ENCODE measurements at regions not wholly inside any gene's neighbourhood (a gene's known extent, or its start where the extent isn't known, plus 50 kb on each side); places are given as distances from the start of the nearest gene placed in this dataset.
"Not testable (repeated sequence)": the region's sequence is repeated elsewhere in the genome, so short reads cannot be mapped to it uniquely, and the experiment has no call there.

DNA sequence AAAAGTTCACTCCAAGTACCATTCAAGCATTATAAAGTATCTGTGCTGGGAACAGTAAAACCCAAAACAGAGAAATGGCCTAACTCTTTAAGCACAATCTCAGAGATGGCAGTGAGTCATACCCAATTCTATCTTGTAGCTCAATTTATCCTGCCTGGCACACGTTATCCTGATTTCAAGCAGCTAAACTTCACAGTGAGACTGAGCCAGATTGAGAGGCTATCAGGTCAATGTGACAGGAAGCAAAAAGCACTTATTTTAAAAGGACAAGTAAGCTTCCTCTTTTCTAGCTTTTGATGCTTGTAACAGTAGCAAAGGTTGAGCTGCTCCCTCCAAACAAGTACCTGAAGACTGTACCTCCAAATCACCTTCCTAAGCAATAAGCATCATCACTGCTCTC, 324.9 kb downstream of the NAF1 start:
- DNase-seq (ENCODE audit: low read depth): no peak

DNA sequence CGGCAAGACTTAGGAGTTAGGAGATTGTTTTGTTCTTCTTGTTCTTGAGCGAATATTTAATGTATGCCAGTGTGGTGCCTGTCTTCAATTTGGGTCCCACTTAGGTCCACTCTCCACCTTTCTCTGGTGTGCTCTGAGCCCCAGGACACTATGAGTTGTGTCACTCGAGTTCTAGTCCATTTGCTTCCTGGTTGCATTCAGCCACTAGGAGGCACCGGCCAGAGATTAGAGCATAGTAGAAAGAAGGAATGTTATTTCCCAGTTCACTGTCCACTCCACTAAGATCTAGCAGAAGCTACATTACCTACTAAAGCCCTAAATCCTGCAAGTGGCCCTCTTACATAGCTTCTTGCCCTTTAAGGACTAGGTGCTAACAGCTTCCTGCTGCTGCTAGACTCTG, 326.9 kb downstream of the NAF1 start:
- no peak for DNase-seq (ENCODE audit: low read depth)

DNA sequence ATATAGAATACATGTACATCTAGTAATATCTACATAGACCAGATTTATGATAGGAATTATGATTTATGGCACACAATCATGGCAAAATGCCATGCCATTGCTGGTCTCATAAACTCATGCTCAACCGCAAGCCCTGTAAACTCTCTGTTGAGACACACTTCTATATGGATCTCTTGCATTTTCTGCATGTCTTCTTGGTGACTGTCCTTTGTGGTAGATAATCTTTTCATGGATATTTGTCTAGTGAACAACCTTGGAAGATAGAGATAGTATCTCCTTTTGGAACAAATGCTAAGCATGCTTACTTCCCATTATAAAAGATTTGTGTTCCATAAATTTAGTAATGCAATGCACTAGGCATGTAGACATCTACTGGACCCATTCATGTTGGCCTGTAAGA, 328.0 kb downstream of the NAF1 start:
- DNase-seq (ENCODE audit: low read depth): no peak

DNA sequence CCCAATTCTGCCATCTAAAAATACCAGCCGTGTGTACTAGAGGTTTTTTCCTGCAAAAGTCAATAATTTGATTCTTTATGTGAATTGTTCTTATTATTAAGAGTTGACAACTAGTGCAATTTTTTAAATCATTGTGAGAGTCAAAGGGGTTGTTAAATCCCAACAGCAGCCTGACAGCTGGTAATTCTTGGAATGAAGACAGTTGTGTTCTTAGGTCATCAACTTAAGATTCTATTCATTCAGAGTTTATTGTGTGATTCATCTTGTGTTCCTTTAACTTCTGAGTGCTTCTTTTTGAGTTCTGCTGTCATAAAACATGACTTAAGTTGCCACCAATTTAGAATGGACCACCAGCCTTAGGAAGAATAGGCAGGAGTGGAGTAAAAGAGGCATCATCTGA, 329.0 kb downstream of the NAF1 start:
- no peak for DNase-seq (ENCODE audit: low read depth)

DNA sequence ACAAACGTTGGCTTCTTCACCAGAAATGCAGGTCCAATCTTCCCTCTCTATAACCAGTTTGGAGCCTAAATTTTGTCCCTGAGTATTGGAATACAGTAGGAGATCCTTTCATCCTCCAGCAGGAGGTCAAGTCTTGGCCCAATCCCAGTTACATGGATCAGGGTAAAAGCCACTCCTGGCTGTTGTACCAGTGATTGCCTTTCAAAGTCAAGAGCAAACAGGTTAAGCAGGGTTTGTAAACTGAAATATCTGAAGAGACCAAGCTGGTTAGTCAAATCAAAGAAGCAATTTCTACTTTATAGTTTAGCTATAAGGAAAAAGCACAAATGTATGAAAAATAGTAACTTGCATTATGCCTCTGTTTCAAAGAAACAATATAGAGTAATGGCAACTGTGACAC, 329.4 kb downstream of the NAF1 start:
- DNase-seq (ENCODE audit: low read depth): no peak

DNA sequence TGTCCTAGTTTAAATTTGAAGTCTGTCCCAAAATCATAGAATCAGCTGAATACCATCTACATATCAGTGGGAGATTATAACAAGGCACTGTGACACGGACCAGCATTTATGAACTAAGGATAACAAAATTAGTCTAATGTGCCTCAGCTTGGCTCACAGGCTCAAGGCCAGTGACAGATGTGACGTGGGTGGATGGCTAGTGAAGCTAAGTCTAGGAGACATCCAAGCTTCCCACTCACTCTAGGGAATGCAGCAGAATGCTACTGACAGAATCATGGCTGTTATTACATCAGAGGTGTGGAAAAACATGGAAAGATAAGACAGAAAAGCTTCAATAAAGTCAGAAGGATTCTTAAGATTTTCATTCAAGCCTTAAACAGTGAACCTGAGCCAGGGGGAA, 329.9 kb downstream of the NAF1 start:
- DNase-seq (ENCODE audit: low read depth): no peak

DNA sequence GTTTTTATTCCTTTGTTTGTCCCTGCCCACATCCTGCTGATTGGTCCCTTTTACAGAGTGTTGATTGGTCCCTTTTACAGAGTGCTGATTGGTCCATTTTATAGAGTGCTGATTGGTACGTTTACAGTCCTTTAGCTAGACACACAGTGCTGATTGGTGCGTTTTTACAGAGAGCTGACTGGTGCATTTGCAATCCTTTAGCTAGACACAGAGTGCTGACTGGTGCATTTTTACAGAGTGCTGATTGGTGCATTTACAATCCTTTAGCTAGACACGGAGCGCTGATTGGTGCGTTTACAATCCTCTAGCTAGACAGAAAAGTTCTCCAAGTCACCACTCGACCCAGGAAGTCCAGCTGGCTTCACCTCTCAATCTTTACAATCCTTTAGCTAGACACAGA, 330.4 kb downstream of the NAF1 start:
- not testable (repeated sequence) for DNase-seq (ENCODE audit: low read depth)

DNA sequence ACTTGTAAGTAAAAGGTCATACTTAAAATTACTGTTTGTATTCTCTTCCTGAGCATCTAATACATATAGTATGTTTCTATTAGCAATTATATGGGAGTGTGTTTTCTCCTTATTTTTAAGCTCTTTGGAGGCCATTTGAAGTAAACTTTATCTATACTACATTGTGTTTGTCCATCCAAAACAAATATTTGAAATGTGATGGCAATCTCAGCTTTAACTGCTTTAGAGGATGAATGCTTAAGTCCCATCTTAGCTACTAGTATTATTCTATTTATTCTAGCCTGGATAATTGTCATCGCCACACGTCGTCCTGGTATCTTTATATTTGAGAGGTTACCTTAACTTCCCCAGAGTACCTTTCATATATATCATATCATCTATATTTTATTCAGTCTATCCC, 335.8 kb downstream of the NAF1 start:
- DNase-seq (ENCODE audit: low read depth): no peak

DNA sequence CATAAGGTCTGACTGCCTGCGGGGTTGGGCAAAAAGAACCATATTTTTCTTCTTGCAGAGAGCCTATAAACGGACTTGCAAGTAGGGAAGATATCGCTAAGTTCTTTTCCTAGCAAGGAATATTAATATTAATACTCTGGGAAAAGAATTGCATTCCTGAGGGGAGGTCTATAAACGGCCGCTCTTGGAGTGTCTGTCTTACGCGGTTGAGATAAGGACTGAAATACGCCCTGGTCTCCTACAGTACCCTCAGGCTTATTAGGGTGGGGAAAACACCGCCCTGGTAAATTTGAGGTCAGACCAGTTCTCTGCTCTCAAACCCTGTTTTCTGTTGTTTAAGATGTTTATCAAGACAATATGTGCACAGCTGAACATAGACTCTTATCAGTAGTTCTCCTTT, 349.3 kb downstream of the NAF1 start:
- not testable (repeated sequence) for DNase-seq (ENCODE audit: low read depth)

DNA sequence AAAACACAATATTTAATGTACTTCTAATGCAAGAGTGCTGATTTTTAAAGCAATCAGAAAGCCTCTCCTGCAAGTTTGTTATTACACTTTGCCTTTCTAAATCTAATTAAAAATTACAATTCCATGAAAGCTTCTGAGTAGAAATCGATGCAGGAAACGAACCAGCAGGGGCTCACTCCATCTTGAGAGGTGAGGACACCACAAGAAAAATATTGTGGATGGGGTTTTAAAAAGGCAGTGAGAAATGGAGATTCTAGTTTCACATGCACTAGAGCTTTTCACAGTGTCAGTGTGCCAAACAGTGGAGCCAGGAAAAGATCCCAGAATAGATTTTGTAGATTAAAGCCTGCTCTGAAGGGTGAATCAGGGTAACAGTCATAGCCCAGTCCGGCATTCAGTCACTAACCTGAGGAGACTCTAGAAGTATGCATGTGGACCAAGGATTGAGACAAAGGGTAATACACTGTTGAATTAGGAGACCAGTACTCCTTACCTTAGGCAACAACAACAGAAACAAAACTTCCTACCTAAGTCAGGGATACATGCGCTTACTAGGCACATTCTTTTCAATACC, 362.3 kb downstream of the NAF1 start:
- no peak for DNase-seq (ENCODE audit: low read depth)

DNA sequence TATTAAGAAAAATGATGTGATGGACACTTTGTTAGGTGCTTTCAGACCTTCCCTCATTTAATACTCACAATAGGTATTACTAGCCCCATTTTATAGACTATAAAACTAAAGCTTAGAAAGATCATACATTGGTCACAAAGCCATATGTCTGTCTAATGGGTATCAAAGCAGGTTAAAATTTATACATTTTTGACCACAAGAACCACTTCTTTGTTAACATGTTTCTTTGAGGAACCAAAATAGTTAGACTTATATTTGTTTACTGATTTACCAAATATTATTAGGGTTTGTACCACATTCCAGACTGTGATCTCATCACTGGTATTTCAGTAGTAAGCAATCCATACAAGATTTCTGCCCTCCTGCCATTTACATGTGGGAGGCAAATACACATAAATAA, 363.3 kb downstream of the NAF1 start:
- no peak for DNase-seq (ENCODE audit: low read depth)

DNA sequence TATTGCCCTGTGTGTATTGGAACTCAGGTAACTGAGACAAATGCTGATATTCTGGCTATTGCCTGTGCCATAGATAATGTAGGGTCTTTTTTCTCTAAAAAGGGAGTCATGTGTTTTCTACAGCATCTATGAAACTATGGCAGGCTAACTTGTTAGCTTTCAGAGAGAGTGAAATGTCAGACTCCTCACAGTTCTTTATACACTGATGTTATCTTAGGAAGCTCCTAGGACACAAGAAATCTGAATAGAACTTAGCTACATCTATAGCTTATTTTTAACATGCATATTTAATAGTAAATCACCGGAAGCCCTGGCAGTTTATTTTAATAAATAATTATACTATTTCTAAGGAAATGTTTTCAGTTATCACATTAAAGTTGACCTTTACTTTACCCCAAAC, 369.6 kb downstream of the NAF1 start:
- DNase-seq (ENCODE audit: low read depth): no peak

DNA sequence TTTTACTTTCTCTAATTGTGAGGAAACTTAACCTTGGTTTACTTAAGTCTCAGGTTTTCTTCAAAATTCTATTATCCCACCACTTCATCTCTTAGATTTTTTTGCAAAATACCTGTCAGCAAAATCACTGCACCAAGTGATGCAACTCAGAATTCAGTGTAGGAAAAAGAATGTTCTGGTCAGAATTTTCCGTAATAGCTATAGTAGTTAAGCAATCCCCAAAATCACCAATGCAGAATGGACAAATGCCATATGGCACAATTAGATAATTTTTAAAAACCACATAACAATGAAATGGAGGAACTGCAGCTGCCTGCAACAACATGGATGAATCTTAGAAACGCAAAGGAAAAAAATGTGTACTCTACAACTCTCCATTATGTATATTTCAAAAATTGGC, 373.1 kb downstream of the NAF1 start:
- DNase-seq (ENCODE audit: low read depth): no peak

DNA sequence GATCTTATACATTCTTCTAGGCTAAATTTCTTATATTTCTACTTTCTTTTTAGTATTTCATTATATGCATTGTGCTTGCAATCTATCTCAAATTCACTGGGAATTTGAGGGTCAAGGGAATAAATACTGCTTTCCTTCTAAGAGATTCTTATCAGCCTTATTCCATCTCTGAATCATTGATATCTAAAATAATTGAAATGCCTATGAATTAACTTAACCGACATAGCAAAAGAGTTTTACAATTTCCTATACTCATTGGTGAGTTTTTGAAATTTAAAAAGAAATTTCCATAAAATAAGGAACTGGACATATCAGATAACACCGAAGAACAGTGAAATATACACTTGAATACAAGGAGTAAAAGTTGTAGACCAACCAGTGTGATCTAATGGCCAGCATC, 373.7 kb downstream of the NAF1 start:
- DNase-seq (ENCODE audit: low read depth): no peak

DNA sequence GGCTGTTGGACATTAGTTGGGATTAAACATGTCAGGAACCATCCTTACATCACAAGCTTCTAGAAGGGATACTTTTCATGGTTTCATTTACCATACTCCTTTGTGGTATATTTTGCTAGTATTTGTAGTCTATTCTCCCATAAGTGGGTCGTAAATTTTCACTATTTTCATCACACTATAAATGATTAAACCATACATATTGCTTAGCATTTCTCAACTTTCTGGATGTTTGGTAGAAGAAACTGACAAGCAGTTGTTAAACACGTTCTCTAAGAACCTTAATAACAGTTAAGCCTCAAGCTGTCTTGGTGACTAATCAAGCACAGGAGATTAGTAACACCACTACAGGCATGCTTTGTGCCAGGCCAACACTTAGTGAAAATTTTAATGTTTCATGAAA, 375.5 kb downstream of the NAF1 start:
- DNase-seq (ENCODE audit: low read depth): no peak

DNA sequence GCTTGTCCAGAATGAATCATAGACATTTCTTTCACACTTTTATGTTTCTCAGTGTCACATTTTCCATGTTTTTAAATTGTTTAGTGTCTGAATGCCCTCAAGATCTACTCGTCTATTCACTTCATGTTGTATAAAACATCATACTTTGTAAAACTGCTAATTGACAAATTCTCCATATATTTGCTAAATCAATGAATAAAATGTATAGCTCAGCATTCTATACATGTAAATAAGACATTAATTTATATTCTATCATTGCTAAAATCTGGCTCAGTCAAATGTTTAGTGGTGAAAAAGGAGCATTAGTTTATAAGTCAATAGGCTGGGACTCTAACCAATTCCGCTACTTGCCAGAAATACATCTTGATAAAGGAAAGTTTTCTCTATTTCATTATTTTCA, 379.6 kb downstream of the NAF1 start:
- no peak for DNase-seq (ENCODE audit: low read depth)

DNA sequence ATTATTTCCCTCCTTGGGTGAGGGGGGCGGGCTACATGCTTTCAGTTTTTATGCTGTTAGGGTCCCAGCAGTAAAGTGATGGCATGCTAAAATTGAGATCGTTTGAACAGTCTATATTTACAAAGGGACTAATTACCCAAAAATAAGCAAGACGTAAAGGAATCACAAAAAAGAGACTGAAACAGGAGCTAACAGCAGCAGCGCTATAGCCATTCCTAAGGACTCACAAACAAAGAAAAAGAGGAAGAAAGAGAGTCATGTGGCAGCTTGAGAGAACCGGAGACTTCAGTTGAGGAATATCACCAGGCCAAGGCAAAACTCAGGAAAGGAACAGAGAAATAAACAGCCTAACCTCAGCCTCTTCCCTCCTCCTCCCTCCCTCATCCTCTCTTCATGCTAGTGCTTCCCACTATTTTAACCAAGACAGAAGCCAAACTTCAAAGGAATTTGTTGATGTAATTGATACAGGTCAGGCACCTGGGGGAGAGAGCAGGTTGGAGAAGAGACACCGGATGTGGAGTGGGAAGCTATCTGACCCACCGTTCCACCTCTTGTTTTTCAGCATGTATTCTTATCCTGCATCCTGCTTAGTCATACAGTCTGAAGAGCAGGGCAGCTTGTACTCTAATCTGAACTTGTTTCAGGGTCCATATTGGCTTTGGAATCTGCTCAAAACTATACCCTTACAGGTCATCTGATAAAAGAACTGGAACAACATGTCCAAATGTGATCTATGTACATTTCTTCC, 383.7 kb downstream of the NAF1 start:
- DNase-seq (ENCODE audit: low read depth): no peak

DNA sequence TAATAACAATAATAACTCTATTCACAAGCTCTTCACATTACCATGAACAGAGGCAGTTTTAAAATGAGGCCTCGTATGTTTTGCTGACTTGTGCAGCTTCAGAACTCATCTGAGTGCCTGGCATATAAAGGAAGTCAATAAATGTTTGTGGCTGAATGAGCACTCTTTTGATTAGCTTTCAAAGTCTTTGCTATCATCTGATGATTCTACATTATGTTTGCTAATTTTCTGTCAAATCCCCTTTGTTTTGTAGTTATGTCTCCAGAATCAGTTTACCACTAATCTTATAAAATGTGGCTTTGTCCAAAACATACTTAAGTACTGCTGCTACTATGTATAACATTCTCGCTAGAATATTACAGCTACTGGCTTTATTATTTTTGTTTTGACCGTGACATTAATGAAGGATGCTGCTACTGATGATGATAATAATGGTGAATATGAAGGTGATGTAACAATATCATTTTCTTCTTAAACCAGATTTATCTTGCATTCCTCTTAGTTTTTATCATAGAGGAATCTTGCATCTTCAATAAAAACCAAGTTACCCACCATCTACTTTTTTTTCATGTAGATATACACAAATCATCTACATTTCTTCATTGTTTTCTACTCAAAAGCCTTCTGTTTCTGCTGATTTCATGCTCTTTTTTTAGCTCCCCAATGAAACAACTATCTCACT, 384.5 kb downstream of the NAF1 start:
- DNase-seq (ENCODE audit: low read depth): no peak

DNA sequence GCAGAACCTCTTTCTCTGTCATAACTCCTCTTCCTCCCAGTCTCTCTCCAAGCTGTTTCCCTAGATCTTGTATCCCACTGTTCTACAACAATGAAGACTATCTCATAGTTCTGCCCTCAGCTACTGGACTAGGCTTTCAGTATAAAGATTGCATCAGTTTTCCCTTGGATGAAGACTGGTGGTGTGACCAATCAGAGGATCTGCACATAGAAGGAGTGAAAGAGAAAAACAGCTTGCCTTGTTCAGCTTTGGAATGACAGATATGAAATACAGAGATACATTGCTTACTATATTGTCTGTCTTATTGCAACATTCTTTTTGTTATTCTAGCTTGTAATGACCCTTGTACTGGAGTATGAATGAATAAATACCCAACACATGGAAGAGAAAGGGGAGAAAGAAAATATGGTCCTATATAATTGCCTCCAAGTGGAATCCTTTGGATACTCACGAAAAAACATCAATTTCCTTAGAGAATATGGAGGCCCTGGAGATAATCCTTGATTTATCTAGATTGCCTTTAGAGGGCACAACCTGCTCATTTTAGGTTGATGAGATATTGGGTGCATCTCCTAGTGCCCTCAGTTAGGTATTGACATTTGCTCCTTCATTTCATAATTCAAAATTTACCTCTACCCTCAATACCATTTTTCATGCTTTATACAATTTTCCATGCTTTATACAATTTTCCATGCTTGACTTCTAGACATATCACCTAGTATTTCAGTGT, 395.8 kb downstream of the NAF1 start:
- DNase-seq (ENCODE audit: low read depth): no peak

DNA sequence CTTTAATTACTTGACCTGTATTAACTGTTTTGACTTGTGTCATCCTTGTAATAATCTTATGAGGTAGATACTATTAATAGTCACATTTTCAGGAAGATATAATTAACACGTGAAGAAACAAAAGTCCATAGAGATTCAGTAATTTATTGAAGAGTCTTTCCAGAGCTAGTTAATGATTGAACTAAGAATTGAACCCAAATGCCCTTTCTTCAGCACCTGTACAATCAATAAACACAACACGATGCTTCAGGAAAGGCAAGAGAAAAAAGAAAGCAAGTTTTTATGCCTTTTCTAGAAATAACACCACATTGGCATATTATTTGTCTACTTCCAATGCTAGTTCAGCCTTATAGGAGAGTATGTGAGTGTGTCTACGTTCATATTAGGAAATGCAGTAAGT, 399.6 kb downstream of the NAF1 start:
- DNase-seq (ENCODE audit: low read depth): no peak

DNA sequence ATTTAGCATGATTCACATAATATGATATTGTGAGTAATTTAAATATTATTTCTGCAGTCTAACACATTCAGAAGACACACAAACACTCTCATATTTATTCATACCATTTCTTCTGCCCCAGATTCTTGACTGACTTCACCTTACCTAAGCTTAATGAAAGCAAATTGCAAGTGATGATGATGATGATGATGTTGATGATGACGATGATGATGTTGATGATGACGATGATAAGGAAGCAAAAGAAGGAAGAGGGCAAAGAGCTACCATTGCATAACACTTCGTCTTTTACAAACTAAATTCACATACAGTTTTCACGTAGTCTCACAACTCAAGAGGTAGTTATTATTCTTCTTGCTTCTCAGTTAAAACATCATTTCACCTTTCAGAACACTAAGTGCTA, 404.7 kb downstream of the NAF1 start:
- no peak for DNase-seq (ENCODE audit: low read depth)

DNA sequence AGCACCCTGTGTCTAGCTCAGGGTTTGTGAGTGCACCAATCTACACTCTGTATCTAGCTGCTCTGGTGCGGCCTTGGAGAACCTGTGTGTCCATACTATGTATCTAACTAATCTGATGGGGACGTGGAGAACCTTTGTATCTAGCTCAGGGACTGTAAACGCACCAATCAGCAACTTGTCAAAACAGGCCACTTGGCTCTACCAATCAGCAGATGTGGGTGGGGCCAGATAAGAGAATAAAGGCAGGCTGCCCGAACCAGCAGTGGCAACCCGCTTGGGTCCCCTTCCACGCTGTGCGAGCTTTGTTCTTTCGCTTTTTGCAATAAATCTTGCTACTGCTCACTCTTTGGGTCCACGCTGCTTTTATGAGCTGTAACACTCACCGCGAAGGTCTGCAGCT, 426.5 kb downstream of the NAF1 start:
- DNase-seq (ENCODE audit: low read depth): not testable (repeated sequence)

DNA sequence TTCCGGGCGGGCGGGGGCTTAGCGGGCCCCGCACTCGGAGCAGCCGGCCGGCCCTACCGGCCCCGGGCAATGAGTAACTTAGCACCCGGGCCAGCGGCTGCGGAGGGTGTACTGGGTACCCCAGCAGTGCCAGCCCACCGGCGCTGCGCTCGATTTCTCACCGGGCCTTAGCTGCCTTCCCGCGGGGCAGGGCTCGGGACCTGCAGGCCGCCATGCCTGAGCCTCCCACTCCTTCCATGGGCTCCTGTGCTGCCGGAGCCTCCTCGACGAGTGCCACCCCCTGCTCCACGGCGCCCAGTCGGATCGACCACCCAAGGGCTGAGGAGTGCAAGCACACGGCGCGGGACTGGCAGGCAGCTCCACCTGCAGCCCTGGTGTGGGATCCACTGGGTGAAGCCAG, 427.1 kb downstream of the NAF1 start:
- DNase-seq (ENCODE audit: low read depth): not testable (repeated sequence)

All from GM04504 (cell line).